GM23338 (cell line): ENCODE measurements at regions not wholly inside any gene's neighbourhood (a gene's known extent, or its start where the extent isn't known, plus 50 kb on each side); places are given as distances from the start of the nearest gene placed in this dataset.

ENCODE experiments used
- ATAC-seq: fragments of 200-7000 bp; cut with Tn5 transposase; 3 replicates; pipeline ENCODE4 v1.9.1; 2020
- DNase-seq: peaks from one replicate; pipeline ENCODE4 v3.0.0-alpha.2; 2015; ENCODE audit warnings: low spot score
- H2AFZ ChIP-seq: fragments of 200-600 bp; sonication (generic); 2 replicates; pipeline ENCODE4 v1.8.0; 2016; ENCODE audit warnings: antibody characterized with exemption, mild to moderate bottlenecking, moderate library complexity
- H3F3A ChIP-seq: fragments of 200-600 bp; sonication (generic); replicated peaks from 2 replicates; pipeline ENCODE4 v1.8.0; 2017; ENCODE audit warnings: antibody characterized with exemption, mixed run types, low read depth
- H3K27ac ChIP-seq: fragments of 200-600 bp; sonication (generic); 2 replicates; pipeline ENCODE4 v1.6.1; 2016; ENCODE audit warnings: low read depth
- H3K27me3 ChIP-seq: fragments of 200-600 bp; sonication (generic); 2 replicates; pipeline ENCODE4 v1.8.0; 2016; ENCODE audit warnings: mild to moderate bottlenecking, mixed run types, moderate library complexity; ENCODE audit not compliant: insufficient read depth
- H3K36me3 ChIP-seq: fragments of 200-600 bp; sonication (generic); 2 replicates; pipeline ENCODE4 v1.8.0; 2016; ENCODE audit warnings: mild to moderate bottlenecking; ENCODE audit not compliant: insufficient read depth
- H3K4me1 ChIP-seq: fragments of 200-600 bp; sonication (generic); 2 replicates; pipeline ENCODE4 v1.8.0; 2016; ENCODE audit warnings: mild to moderate bottlenecking, moderate library complexity; ENCODE audit not compliant: insufficient read depth
- H3K4me2 ChIP-seq: fragments of 200-600 bp; sonication (generic); 2 replicates; pipeline ENCODE4 v1.7.1; 2017; ENCODE audit warnings: mixed run types
- H3K4me3 ChIP-seq: fragments of 200-600 bp; sonication (generic); 2 replicates; pipeline ENCODE4 v1.6.1; 2016; ENCODE audit warnings: mixed run types
- H3K79me2 ChIP-seq: fragments of 200-600 bp; sonication (generic); replicated peaks from 2 replicates; pipeline ENCODE4 v1.8.0; 2017; ENCODE audit warnings: mild to moderate bottlenecking; ENCODE audit not compliant: insufficient read depth
- H3K9me2 ChIP-seq: fragments of 200-600 bp; sonication (generic); 2 replicates; pipeline ENCODE4 v1.8.0; 2017; ENCODE audit not compliant: insufficient read depth
- H4K20me1 ChIP-seq: fragments of 200-600 bp; sonication (generic); replicated peaks from 2 replicates; pipeline ENCODE4 v1.8.0; 2017; ENCODE audit warnings: mild to moderate bottlenecking; ENCODE audit not compliant: insufficient read depth
- H3K27ac Mint-ChIP-seq: 2 replicates; pipeline ENCODE4 v1.8.0; 2020; ENCODE audit warnings: inconsistent platforms, mild to moderate bottlenecking, moderate library complexity, mixed read lengths
- H3K27me3 Mint-ChIP-seq: 3 replicates; pipeline ENCODE4 v1.8.0; 2022; ENCODE audit warnings: low read depth, mild to moderate bottlenecking, moderate library complexity, mixed read lengths, inconsistent platforms; ENCODE audit not compliant: insufficient read depth, poor library complexity
- H3K36me3 Mint-ChIP-seq: 3 replicates; pipeline ENCODE4 v1.8.0; 2021; ENCODE audit warnings: low read depth, mild to moderate bottlenecking, inconsistent platforms, moderate library complexity, mixed read lengths
- H3K4me1 Mint-ChIP-seq: 3 replicates; pipeline ENCODE4 v1.8.0; 2020; ENCODE audit warnings: mild to moderate bottlenecking, inconsistent platforms, mixed read lengths
- H3K4me3 Mint-ChIP-seq: 3 replicates; pipeline ENCODE4 v1.8.0; 2021; ENCODE audit warnings: moderate library complexity, mild to moderate bottlenecking, inconsistent platforms, mixed read lengths
- H3K9me3 Mint-ChIP-seq: 3 replicates; pipeline ENCODE4 v1.8.0; 2020; ENCODE audit warnings: moderate library complexity, mild to moderate bottlenecking, inconsistent platforms, mixed read lengths
- CREB1 ChIP-seq: fragments of 250-450 bp; sonication (Bioruptor Pico); IDR thresholded peaks from 2 replicates; pipeline ENCODE4 v1.5.0; 2020; ENCODE audit warnings: low read depth, mild to moderate bottlenecking, moderate library complexity
- CTCF ChIP-seq, 2 experiments: fragments of 200-600 bp in 1 of 2; sonication (generic) in 1 of 2; conservative IDR thresholded peaks; 2 replicates each; pipeline versions ENCODE4 v1.5.1 to v1.6.1; 2016 to 2017; ENCODE audit warnings: antibody characterized with exemption in 2 of 2, low read depth in 2 of 2, mild to moderate bottlenecking in 2 of 2, moderate library complexity in 1 of 2
- ETS1 ChIP-seq: IDR thresholded peaks from 2 replicates; pipeline ENCODE4 v1.6.1; 2016; ENCODE audit warnings: antibody characterized with exemption
- EZH2 ChIP-seq: fragments of 200-600 bp; sonication (generic); IDR thresholded peaks from one replicate; pipeline ENCODE4 v1.8.0; 2017; ENCODE audit warnings: antibody characterized with exemption, mild to moderate bottlenecking, low read depth; ENCODE audit not compliant: unreplicated experiment
- JUNB ChIP-seq: IDR thresholded peaks from one replicate; pipeline ENCODE4 v1.6.1; 2016; ENCODE audit warnings: antibody characterized with exemption; ENCODE audit not compliant: unreplicated experiment
- NANOG ChIP-seq: IDR thresholded peaks from 2 replicates; pipeline ENCODE4 v1.6.1; 2016; ENCODE audit warnings: antibody characterized with exemption, borderline replicate concordance
- POLR2AphosphoS5 ChIP-seq: IDR thresholded peaks from 2 replicates; pipeline ENCODE4 v1.6.1; 2016; ENCODE audit warnings: antibody characterized with exemption, low read depth
- STAT1 ChIP-seq: IDR thresholded peaks from one replicate; pipeline ENCODE4 v1.6.1; 2016; ENCODE audit warnings: antibody characterized with exemption; ENCODE audit not compliant: unreplicated experiment
- ZNF114 ChIP-seq: fragments of 250-450 bp; sonication (Bioruptor Pico); IDR thresholded peaks from 2 replicates; pipeline ENCODE4 v1.5.0; 2020; ENCODE audit warnings: mild to moderate bottlenecking, moderate library complexity
- ZNF331 ChIP-seq: fragments of 250-450 bp; sonication (Bioruptor Pico); IDR thresholded peaks from 2 replicates; pipeline ENCODE4 v1.5.0; 2020; ENCODE audit warnings: low read depth, mild to moderate bottlenecking, moderate library complexity
- TF ChIP-seq, protein P1 (sequence below): fragments of 250-450 bp; sonication (Bioruptor Pico); IDR thresholded peaks from 2 replicates; pipeline ENCODE4 v1.5.0; 2020; ENCODE audit warnings: mild to moderate bottlenecking, moderate library complexity
- TF ChIP-seq, protein P2 (sequence below): IDR thresholded peaks from one replicate; pipeline ENCODE4 v1.6.1; 2018; ENCODE audit warnings: antibody characterized with exemption; ENCODE audit not compliant: unreplicated experiment

DNA sequence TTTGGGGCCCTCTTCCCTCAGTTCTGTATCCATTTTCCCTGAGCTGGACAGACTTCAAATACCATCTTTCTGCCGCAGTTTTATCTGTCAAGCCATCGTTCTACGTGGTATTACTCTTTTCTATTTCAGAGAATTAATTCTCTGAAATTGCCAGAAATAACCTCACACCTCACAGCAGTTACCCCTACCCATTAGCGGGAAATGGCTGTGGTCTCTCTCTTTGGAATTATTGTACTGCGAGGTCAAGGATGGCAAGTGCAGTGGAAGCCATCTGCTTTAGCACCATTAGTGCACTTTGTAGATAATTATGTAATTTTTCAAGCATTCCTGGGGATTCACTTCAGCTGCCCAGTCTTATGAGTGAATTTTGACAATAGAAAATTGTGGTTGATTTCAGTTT lies 147.8 kb upstream of the CDH4 start (continued):
- TF ChIP-seq, protein P1, sequence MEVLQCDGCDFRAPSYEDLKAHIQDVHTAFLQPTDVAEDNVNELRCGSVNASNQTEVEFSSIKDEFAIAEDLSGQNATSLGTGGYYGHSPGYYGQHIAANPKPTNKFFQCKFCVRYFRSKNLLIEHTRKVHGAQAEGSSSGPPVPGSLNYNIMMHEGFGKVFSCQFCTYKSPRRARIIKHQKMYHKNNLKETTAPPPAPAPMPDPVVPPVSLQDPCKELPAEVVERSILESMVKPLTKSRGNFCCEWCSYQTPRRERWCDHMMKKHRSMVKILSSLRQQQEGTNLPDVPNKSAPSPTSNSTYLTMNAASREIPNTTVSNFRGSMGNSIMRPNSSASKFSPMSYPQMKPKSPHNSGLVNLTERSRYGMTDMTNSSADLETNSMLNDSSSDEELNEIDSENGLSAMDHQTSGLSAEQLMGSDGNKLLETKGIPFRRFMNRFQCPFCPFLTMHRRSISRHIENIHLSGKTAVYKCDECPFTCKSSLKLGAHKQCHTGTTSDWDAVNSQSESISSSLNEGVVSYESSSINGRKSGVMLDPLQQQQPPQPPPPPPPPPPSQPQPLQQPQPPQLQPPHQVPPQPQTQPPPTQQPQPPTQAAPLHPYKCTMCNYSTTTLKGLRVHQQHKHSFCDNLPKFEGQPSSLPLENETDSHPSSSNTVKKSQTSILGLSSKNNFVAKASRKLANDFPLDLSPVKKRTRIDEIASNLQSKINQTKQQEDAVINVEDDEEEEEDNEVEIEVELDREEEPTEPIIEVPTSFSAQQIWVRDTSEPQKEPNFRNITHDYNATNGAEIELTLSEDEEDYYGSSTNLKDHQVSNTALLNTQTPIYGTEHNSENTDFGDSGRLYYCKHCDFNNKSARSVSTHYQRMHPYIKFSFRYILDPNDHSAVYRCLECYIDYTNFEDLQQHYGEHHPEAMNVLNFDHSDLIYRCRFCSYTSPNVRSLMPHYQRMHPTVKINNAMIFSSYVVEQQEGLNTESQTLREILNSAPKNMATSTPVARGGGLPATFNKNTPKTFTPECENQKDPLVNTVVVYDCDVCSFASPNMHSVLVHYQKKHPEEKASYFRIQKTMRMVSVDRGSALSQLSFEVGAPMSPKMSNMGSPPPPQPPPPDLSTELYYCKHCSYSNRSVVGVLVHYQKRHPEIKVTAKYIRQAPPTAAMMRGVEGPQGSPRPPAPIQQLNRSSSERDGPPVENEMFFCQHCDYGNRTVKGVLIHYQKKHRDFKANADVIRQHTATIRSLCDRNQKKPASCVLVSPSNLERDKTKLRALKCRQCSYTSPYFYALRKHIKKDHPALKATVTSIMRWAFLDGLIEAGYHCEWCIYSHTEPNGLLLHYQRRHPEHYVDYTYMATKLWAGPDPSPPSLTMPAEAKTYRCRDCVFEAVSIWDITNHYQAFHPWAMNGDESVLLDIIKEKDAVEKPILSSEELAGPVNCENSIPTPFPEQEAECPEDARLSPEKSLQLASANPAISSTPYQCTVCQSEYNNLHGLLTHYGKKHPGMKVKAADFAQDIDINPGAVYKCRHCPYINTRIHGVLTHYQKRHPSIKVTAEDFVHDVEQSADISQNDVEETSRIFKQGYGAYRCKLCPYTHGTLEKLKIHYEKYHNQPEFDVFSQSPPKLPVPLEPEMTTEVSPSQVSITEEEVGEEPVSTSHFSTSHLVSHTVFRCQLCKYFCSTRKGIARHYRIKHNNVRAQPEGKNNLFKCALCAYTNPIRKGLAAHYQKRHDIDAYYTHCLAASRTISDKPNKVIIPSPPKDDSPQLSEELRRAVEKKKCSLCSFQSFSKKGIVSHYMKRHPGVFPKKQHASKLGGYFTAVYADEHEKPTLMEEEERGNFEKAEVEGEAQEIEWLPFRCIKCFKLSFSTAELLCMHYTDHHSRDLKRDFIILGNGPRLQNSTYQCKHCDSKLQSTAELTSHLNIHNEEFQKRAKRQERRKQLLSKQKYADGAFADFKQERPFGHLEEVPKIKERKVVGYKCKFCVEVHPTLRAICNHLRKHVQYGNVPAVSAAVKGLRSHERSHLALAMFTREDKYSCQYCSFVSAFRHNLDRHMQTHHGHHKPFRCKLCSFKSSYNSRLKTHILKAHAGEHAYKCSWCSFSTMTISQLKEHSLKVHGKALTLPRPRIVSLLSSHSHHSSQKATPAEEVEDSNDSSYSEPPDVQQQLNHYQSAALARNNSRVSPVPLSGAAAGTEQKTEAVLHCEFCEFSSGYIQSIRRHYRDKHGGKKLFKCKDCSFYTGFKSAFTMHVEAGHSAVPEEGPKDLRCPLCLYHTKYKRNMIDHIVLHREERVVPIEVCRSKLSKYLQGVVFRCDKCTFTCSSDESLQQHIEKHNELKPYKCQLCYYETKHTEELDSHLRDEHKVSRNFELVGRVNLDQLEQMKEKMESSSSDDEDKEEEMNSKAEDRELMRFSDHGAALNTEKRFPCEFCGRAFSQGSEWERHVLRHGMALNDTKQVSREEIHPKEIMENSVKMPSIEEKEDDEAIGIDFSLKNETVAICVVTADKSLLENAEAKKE (CRISPR knock-in tag), result no peak
- TF ChIP-seq CREB1, result no peak
- no peak for TF ChIP-seq CTCF (conservative IDR thresholded peaks at IDR 0.05; ENCODE audit: low read depth in 2 of 2)
- no peak for TF ChIP-seq ZNF114 (CRISPR knock-in tag)
- TF ChIP-seq NANOG, result no peak
- no peak for TF ChIP-seq POLR2AphosphoS5
- TF ChIP-seq JUNB, result no peak

DNA sequence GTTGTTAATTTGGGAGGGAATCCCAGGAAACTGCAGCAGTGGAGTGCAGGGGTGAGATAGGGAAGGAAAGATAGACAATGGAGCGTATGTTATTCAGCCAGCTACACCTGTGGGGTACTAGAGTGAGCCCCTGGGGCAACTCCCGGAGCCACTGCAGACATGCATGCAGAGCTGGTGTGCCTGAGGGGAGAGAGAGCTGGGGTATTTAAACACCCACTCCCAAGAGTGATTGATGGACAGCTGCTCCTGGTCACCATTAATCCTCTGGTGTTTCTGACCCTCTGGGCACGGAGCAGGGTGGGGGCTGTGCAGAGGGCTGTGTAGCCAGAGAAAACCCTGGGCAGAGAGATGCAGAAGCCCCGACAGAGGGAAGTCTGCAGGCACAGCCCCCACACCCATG lies 146.7 kb upstream of the CDH4 start:
- Histone ChIP-seq H3K79me2 (no peaks in the 10 kb centered on the region), H3F3A (no peaks in the 10 kb centered on the region), H3K4me1 (no peaks in the 10 kb centered on the region), H3K36me3 (no peaks in the 10 kb centered on the region), H4K20me1 (no peaks in the 10 kb centered on the region), H3K4me3 (no peak overlapping the region), H3K4me2 (no peak overlapping the region), H3K27ac (no peak overlapping the region), H2AFZ (no peak overlapping the region), H3K9me2 (no peaks in the 10 kb centered on the region), H3K27me3 (0 out of 2 replicates have a peak, but pooled peaks cover 6% of the 10 kb centered on the region)
- no peaks in the 10 kb centered on the region; the same call in 2 of the 3 replicates for H3K9me3 Mint-ChIP-seq
- H3K27ac Mint-ChIP-seq, result no peak overlapping the region
- DNase-seq, result no peak
- H3K4me1 Mint-ChIP-seq, result peaks cover 9% of the 10 kb centered on the region; the same call in 2 of the 3 replicates
- ATAC-seq, result peak; percentile 25; the same call in 1 of the 3 replicates
- H3K27me3 Mint-ChIP-seq, result peaks cover 26% of the 10 kb centered on the region
- H3K36me3 Mint-ChIP-seq, result no peaks in the 10 kb centered on the region; the same call in 2 of the 3 replicates
- no peak overlapping the region for H3K4me3 Mint-ChIP-seq
- TF ChIP-seq EZH2 (no peak), NANOG (no peak), JUNB (no peak), ZNF331 (CRISPR knock-in tag) (no peak), POLR2AphosphoS5 (no peak), STAT1 (no peak), CREB1 (no peak), ETS1 (no peak)
- TF ChIP-seq, protein P2, sequence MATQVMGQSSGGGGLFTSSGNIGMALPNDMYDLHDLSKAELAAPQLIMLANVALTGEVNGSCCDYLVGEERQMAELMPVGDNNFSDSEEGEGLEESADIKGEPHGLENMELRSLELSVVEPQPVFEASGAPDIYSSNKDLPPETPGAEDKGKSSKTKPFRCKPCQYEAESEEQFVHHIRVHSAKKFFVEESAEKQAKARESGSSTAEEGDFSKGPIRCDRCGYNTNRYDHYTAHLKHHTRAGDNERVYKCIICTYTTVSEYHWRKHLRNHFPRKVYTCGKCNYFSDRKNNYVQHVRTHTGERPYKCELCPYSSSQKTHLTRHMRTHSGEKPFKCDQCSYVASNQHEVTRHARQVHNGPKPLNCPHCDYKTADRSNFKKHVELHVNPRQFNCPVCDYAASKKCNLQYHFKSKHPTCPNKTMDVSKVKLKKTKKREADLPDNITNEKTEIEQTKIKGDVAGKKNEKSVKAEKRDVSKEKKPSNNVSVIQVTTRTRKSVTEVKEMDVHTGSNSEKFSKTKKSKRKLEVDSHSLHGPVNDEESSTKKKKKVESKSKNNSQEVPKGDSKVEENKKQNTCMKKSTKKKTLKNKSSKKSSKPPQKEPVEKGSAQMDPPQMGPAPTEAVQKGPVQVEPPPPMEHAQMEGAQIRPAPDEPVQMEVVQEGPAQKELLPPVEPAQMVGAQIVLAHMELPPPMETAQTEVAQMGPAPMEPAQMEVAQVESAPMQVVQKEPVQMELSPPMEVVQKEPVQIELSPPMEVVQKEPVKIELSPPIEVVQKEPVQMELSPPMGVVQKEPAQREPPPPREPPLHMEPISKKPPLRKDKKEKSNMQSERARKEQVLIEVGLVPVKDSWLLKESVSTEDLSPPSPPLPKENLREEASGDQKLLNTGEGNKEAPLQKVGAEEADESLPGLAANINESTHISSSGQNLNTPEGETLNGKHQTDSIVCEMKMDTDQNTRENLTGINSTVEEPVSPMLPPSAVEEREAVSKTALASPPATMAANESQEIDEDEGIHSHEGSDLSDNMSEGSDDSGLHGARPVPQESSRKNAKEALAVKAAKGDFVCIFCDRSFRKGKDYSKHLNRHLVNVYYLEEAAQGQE, result no peak
